OCI-LY7 (cell line): ENCODE measurements at regions not wholly inside any gene's neighbourhood (a gene's known extent, or its start where the extent isn't known, plus 50 kb on each side); places are given as distances from the start of the nearest gene placed in this dataset.

Experiments
- BruUV-seq: library from RNA; stranded (reverse); fragments of 400-500 nt; replicated peaks from 2 replicates; lab custom pipeline; 2021; lab: Mats Ljungman, UMichigan
- CTCF ChIA-PET: fragments of 300-600 bp; sonication (Branson Sonifier 250); formaldehyde crosslinking; loops from one replicate; lab custom pipeline; 2022; ENCODE audit warnings: antibody characterized with exemption; ENCODE audit not compliant: unreplicated experiment; lab: Charles Lee
- POLR2A ChIA-PET: fragments of 300-600 bp; sonication (Branson Sonifier 250); formaldehyde crosslinking; loops from one replicate; lab custom pipeline; 2022; ENCODE audit warnings: antibody characterized with exemption; lab: Charles Lee
- DNase-seq: peaks from one replicate; pipeline ENCODE4 v3.0.0-alpha.2; 2015; ENCODE audit warnings: low spot score
- H2AFZ ChIP-seq: fragments of 200-600 bp; sonication (generic), shearing (Covaris generic); 2 replicates; pipeline ENCODE4 v1.6.1; 2014; ENCODE audit warnings: mild to moderate bottlenecking, antibody characterized with exemption, low read length, moderate library complexity
- H3K27ac ChIP-seq: fragments of 200-600 bp; sonication (generic); 2 replicates; pipeline ENCODE4 v1.5.1; 2014; ENCODE audit warnings: mixed run types, low read depth, mild to moderate bottlenecking, moderate library complexity, low read length, inconsistent platforms; ENCODE audit not compliant: poor library complexity, severe bottlenecking
- H3K36me3 ChIP-seq: fragments of 200-600 bp; sonication (generic); 2 replicates; pipeline ENCODE4 v1.6.1; 2014; ENCODE audit warnings: mild to moderate bottlenecking, antibody characterized with exemption, low read length, moderate library complexity, mixed read lengths; ENCODE audit not compliant: insufficient read depth
- H3K4me1 ChIP-seq: fragments of 200-600 bp; sonication (generic); 2 replicates; pipeline ENCODE4 v1.5.1; 2014; ENCODE audit warnings: mild to moderate bottlenecking, low read length; ENCODE audit not compliant: insufficient read depth, poor library complexity, severe bottlenecking
- H3K4me2 ChIP-seq: fragments of 200-600 bp; sonication (generic); 2 replicates; pipeline ENCODE4 v1.6.1; 2014; ENCODE audit warnings: mild to moderate bottlenecking, low read length
- H3K4me3 ChIP-seq: fragments of 200-600 bp; sonication (generic); 2 replicates; pipeline ENCODE4 v1.5.1; 2014; ENCODE audit warnings: mild to moderate bottlenecking, low read depth, low read length; ENCODE audit not compliant: poor library complexity, severe bottlenecking
- H3K79me2 ChIP-seq: fragments of 200-600 bp; sonication (generic); 2 replicates; pipeline ENCODE4 v1.6.1; 2016; ENCODE audit warnings: low read depth, mild to moderate bottlenecking, low read length, moderate library complexity, mixed read lengths; ENCODE audit not compliant: insufficient read depth
- H3K9me2 ChIP-seq: fragments of 200-600 bp; sonication (generic); 2 replicates; pipeline ENCODE4 v1.6.1; 2016; ENCODE audit warnings: mild to moderate bottlenecking, low read length, mixed read lengths; ENCODE audit not compliant: insufficient read depth
- H3K9me3 ChIP-seq: fragments of 200-600 bp; sonication (generic); 2 replicates; pipeline ENCODE4 v1.6.1; 2014; ENCODE audit warnings: mild to moderate bottlenecking, mixed run types, low read length, mixed read lengths
- H4K20me1 ChIP-seq: fragments of 200-600 bp; sonication (generic); 2 replicates; pipeline ENCODE4 v1.6.1; 2014; ENCODE audit warnings: mild to moderate bottlenecking, antibody characterized with exemption, low read length, moderate library complexity, mixed read lengths; ENCODE audit not compliant: insufficient read depth
- EZH2phosphoT487 ChIP-seq: fragments of 200-600 bp; sonication (generic); IDR thresholded peaks from 2 replicates; pipeline ENCODE4 v1.6.1; 2018; ENCODE audit warnings: low read depth, borderline replicate concordance, mild to moderate bottlenecking, mixed run types, antibody characterized with exemption, low read length, moderate library complexity, mixed read lengths
- intact Hi-C: fragments of 100-400 bp; cut with micrococcal nuclease; formaldehyde crosslinking; loops from one replicate; pipeline ENCODE4 v1.10.0; 2022; ENCODE audit not compliant: unreplicated experiment
- TF ChIP-seq, protein P1 (sequence below): fragments of 200-600 bp; sonication (generic); conservative IDR thresholded peaks from 2 replicates; pipeline ENCODE4 v1.5.1; 2014; ENCODE audit warnings: mild to moderate bottlenecking, antibody characterized with exemption, low read length, moderate library complexity, mixed read lengths

DNA sequence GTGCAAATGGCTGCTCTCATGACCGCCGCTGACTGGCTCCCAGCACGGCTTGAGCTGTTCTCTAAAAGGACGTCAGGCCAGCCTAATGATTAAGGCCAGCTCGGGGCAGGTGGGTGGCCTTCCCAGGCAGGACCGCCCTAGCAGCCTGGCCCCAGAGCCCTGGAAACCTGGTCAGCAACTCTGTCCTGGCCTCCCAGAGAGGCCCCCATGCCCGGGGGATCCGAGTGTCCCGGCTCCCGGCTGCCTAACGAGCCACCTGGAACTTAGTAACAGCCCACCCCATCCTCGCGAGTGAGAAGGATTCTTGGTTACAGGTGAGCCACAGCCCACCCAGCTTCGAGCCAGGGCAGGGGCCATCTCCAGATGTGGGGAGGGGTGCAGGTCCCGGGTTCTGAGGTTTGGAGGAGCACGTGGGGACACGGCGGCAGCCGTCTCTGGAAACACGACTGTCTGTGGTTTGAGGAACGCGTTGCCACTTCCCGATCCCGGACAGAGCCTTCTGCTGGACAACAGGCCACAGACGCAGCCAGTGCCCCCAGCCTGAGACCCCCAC lies 73.8 kb upstream of the FBRSL1 start:
- no peak for TF ChIP-seq EZH2phosphoT487
- TF ChIP-seq, protein P1, sequence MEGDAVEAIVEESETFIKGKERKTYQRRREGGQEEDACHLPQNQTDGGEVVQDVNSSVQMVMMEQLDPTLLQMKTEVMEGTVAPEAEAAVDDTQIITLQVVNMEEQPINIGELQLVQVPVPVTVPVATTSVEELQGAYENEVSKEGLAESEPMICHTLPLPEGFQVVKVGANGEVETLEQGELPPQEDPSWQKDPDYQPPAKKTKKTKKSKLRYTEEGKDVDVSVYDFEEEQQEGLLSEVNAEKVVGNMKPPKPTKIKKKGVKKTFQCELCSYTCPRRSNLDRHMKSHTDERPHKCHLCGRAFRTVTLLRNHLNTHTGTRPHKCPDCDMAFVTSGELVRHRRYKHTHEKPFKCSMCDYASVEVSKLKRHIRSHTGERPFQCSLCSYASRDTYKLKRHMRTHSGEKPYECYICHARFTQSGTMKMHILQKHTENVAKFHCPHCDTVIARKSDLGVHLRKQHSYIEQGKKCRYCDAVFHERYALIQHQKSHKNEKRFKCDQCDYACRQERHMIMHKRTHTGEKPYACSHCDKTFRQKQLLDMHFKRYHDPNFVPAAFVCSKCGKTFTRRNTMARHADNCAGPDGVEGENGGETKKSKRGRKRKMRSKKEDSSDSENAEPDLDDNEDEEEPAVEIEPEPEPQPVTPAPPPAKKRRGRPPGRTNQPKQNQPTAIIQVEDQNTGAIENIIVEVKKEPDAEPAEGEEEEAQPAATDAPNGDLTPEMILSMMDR, result no peak
- Histone ChIP-seq H4K20me1 (no peaks in the 10 kb centered on the region), H3K36me3 (no peaks in the 10 kb centered on the region), H3K79me2 (no peaks in the 10 kb centered on the region), H3K9me3 (no peaks in the 10 kb centered on the region), H3K4me1 (no peaks in the 10 kb centered on the region), H3K4me2 (no peak overlapping the region), H3K9me2 (no peaks in the 10 kb centered on the region), H2AFZ (no peak overlapping the region), H3K27ac (no peak overlapping the region), H3K4me3 (no peak overlapping the region)
- BruUV-seq, result no TSS peak
- intact Hi-C loops, result no loop called here
- CTCF ChIA-PET, result interaction anchor here (1.1 kb wide), 1 partner anchor 107 kb away, joined by 3 read pairs; no protein-coding TSS in a partner anchor
- POLR2A ChIA-PET, result no interaction called here
- DNase-seq, result no peak

DNA sequence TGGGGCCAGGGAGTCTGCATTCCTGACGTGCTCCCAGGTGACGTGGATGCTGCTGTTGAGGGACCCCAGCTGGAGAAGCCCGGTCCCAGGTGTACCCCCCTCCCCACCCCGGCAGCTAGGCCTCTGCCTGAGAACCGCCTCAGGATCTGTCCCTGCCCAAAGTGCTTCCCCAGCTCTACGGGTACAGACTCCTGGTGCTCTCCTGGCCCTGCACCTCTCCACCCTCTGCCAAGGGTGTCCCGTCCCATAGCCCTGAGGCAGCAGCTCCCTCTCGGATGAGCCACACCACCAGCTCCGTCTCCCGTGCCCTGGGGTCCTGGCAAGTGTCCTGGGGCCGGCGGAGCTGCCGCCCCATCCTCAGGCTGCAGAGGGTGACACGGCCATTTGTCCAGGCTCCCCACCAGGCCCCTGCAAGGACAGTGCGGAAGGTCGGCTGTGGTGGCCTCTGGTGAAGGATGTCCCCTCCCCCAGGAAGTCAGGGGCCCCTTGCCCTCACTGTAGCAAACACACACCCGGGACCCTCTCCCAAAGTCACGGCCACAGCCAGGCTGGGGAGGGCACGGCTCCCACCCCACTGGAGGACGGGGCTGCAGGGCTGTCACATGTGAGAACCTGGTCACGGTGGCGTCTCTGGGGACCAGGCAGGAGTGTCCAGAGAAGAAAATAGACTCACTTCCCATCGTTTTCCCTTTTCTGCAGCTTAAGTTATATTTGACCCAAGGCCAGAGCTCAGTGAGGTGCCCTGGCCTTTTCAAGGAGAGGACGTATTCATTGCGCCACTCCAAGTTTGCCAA lies 74.4 kb upstream of the FBRSL1 start:
- TF ChIP-seq, protein P1, result no peak
- TF ChIP-seq EZH2phosphoT487, result no peak
- ChIA-PET CTCF (interaction anchor here (0.7 kb wide), 1 partner anchor 199 kb away, joined by 4 read pairs; no protein-coding TSS in a partner anchor), POLR2A (no interaction called here)
- no peaks in the 10 kb centered on the region for H3K36me3 ChIP-seq
- no peak overlapping the region for H3K4me3 ChIP-seq
- peak overlapping the region; percentile 80 for H2AFZ ChIP-seq
- BruUV-seq, result no TSS peak
- no peaks in the 10 kb centered on the region for H4K20me1 ChIP-seq
- H3K79me2 ChIP-seq, result no peaks in the 10 kb centered on the region
- intact Hi-C loops, result loop anchor here (1.0 to 2.0 kb wide), 3 partner anchors 109 to 263 kb away; no protein-coding TSS in a partner anchor
- H3K4me2 ChIP-seq, result peak overlapping the region; percentile 50
- no peaks in the 10 kb centered on the region for H3K9me3 ChIP-seq
- no peaks in the 10 kb centered on the region for H3K9me2 ChIP-seq
- no peak overlapping the region for H3K27ac ChIP-seq
- H3K4me1 ChIP-seq, result no peaks in the 10 kb centered on the region
- DNase-seq, result peak; percentile 5
